AG04450 (cell line): ENCODE measurements at regions not wholly inside any gene's neighbourhood (a gene's known extent, or its start where the extent isn't known, plus 50 kb on each side); places are given as distances from the start of the nearest gene placed in this dataset.

Source experiments
- CTCF ChIA-PET: fragments of 300-600, 350-600 bp; formaldehyde crosslinking; extraction: SDS; loops from one replicate; lab custom pipeline; 2022; ENCODE audit warnings: antibody characterized with exemption, inconsistent platforms; lab: Charles Lee
- POLR2A ChIA-PET: fragments of 350-600 bp; formaldehyde crosslinking; extraction: SDS; loops from one replicate; lab custom pipeline; 2021; ENCODE audit warnings: antibody characterized with exemption, inconsistent platforms; lab: Yijun Ruan, JAX
- DNase-seq: peaks from one replicate; pipeline ENCODE4 v3.0.0-alpha.2; 2011; ENCODE audit warnings: low read depth, low spot score
- H3K27ac ChIP-seq: one replicate; pipeline ENCODE4 v1.5.1; 2012; ENCODE audit warnings: low read depth, low read length, control low read depth
- H3K27me3 ChIP-seq: one replicate; pipeline ENCODE4 v1.6.0; 2012; ENCODE audit warnings: low read length; ENCODE audit not compliant: control insufficient read depth, insufficient read depth
- H3K4me3 ChIP-seq: 2 replicates; pipeline ENCODE4 v1.5.1; 2011; ENCODE audit warnings: mild to moderate bottlenecking, low read depth, low read length, control low read depth
- H3K9me3 ChIP-seq: 2 replicates; pipeline ENCODE4 v1.5.1; 2012; ENCODE audit warnings: low read length; ENCODE audit not compliant: control insufficient read depth, insufficient read depth
- CTCF ChIP-seq: IDR thresholded peaks from 2 replicates; pipeline ENCODE4 v1.5.1; 2011; ENCODE audit warnings: low read depth, low read length, control low read depth, inconsistent platforms

- H3K9me3 ChIP-seq = no peaks in the 10 kb centered on the region
- no peak overlapping the region for H3K27ac ChIP-seq
- POLR2A ChIA-PET = no interaction called here
- no peak for DNase-seq
- CTCF ChIA-PET = no interaction called here
- TF ChIP-seq CTCF = no peak
- no peak overlapping the region for H3K4me3 ChIP-seq
- H3K27me3 ChIP-seq = peaks cover 9% of the 10 kb centered on the region
These were observed 528.9 kb upstream of the NRP1 start for GRCh38 chr10:33863352-33863751.

GRCh38 chr10:33862536-33863105 is 528.2 kb upstream of the NRP1 start:
- POLR2A ChIA-PET = no interaction called here
- Histone ChIP-seq H3K27me3 (peaks cover 6% of the 10 kb centered on the region), H3K27ac (no peak overlapping the region), H3K4me3 (no peak overlapping the region), H3K9me3 (no peaks in the 10 kb centered on the region)
- CTCF ChIA-PET = interaction anchor here (0.9 to 1.2 kb wide), 2 partner anchors 17 to 532 kb away, joined by 4 to 7 read pairs; no protein-coding TSS in a partner anchor
- no peak for DNase-seq
- TF ChIP-seq CTCF = no peak

- CTCF ChIA-PET = interaction anchor here (1.2 kb wide), 1 partner anchor 531 kb away, joined by 4 read pairs; no protein-coding TSS in a partner anchor
- Histone ChIP-seq H3K27ac (no peak overlapping the region), H3K4me3 (no peak overlapping the region), H3K9me3 (no peaks in the 10 kb centered on the region), H3K27me3 (peaks cover 4% of the 10 kb centered on the region)
- POLR2A ChIA-PET = no interaction called here
- TF ChIP-seq CTCF = no peak
- DNase-seq = no peak
These were observed 527.4 kb upstream of the NRP1 start for GRCh38 chr10:33861833-33862232.

- Histone ChIP-seq H3K4me3 (no peak overlapping the region), H3K27ac (no peak overlapping the region), H3K27me3 (peaks cover 4% of the 10 kb centered on the region), H3K9me3 (no peaks in the 10 kb centered on the region)
- no peak for TF ChIP-seq CTCF
- DNase-seq = no peak
- ChIA-PET CTCF (no interaction called here), POLR2A (no interaction called here)
These were observed 526.7 kb upstream of the NRP1 start for GRCh38 chr10:33861016-33861704.

GRCh38 chr10:33860552-33860951 is 526.1 kb upstream of the NRP1 start:
- POLR2A ChIA-PET = no interaction called here
- no peak for TF ChIP-seq CTCF
- Histone ChIP-seq H3K27ac (no peak overlapping the region), H3K9me3 (no peaks in the 10 kb centered on the region), H3K4me3 (no peak overlapping the region), H3K27me3 (peaks cover 4% of the 10 kb centered on the region)
- CTCF ChIA-PET = no interaction called here
- no peak for DNase-seq
